NT2/D1 (cell line): ENCODE measurements at regions not wholly inside any gene's neighbourhood (a gene's known extent, or its start where the extent isn't known, plus 50 kb on each side); places are given as distances from the start of the nearest gene placed in this dataset.

Experiments
- SUZ12 ChIP-seq: IDR thresholded peaks from 2 replicates; pipeline ENCODE4 v1.6.1; 2011; ENCODE audit not compliant: insufficient read length, insufficient read depth; ENCODE audit errors: extremely low read depth
- ZNF274 ChIP-seq: IDR thresholded peaks from 2 replicates; pipeline ENCODE4 v1.6.1; 2011; ENCODE audit warnings: mild to moderate bottlenecking, low read depth, low read length

GRCh38 chr9:79026316-79026715 is 545.4 kb upstream of the TLE4 start:
- TF ChIP-seq ZNF274, result no peak
- no peak for TF ChIP-seq SUZ12
